GM21576 (cell line): ENCODE measurements at regions not wholly inside any gene's neighbourhood (a gene's known extent, or its start where the extent isn't known, plus 50 kb on each side); places are given as distances from the start of the nearest gene placed in this dataset.

Source experiments
- ATAC-seq: cut with Tn5 transposase; IDR thresholded peaks from one replicate; pipeline ENCODE4 v1.9.1; 2021; ENCODE audit warnings: mild to moderate bottlenecking, moderate library complexity; ENCODE audit not compliant: unreplicated experiment

- ATAC-seq = no peak
Observed at GRCh38 chr4:108301545-108302251, 133.0 kb upstream of the LEF1 start.

DNA sequence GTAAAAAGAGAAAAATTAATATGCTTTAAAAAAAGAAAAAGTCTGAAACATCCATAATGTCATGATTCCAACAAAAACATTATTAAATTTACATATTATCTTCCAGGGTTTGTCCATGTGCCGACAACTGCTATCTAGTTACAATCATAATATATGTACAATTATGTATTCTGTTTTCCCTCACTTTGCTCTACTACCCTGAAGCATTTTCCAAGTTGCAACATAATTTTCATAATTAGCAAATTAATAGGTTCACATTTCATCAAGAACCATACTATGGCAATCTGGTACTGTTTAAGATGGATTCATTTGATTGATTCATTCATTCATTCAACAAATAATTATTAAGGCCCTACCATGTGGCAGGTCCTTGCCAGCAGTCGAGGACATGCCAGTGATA, 128.9 kb upstream of the LEF1 start:
- no peak for ATAC-seq

- no peak for ATAC-seq
Observed at GRCh38 chr4:108292229-108292628, 123.5 kb upstream of the LEF1 start.

GRCh38 chr4:108291137-108291536, 122.4 kb upstream of the LEF1 start:
- no peak for ATAC-seq

DNA sequence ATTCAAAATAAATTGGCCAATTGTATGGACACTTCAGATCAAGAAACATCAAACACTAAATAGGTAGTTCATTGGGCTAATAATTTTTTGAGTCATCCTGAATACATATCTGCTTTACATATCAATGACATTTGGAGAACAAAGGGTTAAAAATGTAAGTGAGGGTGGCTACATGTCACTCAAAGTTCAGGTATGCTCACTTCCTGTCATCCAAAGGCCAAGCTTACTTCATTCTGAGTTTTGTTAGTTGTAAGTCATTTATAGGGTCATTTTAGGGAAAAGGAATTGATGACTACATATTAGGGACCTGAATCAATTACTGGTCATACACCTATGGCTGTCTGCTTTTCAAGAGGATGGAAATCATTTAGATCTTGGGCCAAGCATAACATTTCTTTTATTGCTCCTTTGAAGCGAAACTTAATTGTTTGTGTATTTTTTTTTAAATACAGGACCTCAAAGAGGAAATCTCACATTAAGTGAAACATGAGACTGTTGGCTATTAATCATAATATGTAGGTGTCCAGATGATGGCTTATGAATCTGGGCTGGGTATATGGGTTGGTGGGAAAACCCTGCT, 119.2 kb upstream of the LEF1 start:
- no peak for ATAC-seq

- ATAC-seq = no peak
Observed at GRCh38 chr4:108280072-108280471, 111.3 kb upstream of the LEF1 start.

- ATAC-seq = no peak
Observed at GRCh38 chr4:108276690-108277089, 108.0 kb upstream of the LEF1 start.

- ATAC-seq = no peak
Observed at GRCh38 chr4:108272986-108273385, 104.3 kb upstream of the LEF1 start.

- ATAC-seq = no peak
Observed at GRCh38 chr4:108272561-108272960, 103.8 kb upstream of the LEF1 start.

DNA sequence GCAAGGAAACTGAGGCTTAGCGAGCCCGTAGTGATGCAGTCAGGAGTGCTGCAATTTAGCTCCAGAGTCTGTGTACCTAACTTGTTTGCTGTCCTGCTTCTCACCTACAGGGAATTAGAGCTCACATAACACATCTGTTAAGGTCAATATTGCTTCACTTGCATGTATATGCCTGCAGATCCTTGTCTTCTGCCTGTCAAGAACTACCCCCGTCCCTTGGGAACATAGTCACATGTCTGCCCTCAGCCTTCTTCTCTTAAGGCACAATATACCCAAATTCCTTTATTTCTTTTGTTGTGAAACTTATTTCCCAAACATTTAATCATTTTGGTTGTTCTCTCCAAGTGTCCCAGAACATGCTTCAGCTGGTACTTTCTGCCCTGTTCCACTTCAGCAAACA, 103.3 kb upstream of the LEF1 start:
- no peak for ATAC-seq

- ATAC-seq = no peak
Observed at GRCh38 chr4:108270466-108271450, 102.0 kb upstream of the LEF1 start.

GRCh38 chr4:108264693-108265092, 96.0 kb upstream of the LEF1 start:
- no peak for ATAC-seq

- ATAC-seq = no peak
Observed at GRCh38 chr4:108263057-108263456, 94.3 kb upstream of the LEF1 start.

- ATAC-seq = no peak
Observed at GRCh38 chr4:108261026-108261425, 92.3 kb upstream of the LEF1 start.

DNA sequence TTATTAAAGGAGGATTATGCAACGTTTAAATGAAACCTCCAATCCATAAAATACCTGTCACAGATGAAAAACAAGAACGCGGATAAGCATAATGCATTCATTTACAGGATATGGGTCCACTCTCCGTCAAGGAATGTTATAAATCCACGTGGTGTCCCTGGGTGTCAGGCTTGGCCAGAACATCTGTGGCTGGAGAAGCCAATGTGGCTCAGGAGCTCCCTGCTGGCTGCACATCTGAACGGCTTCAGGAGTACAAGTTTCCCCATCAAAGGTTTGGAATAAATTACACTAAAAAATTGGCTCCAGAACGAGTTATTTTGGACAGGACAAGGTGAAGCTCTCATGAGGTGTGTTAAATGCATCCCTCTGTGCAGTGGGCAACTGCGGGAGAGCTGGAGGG, 87.8 kb upstream of the LEF1 start:
- no peak for ATAC-seq

- no peak for ATAC-seq
Observed at GRCh38 chr4:108255203-108255747, 86.5 kb upstream of the LEF1 start.

GRCh38 chr4:108249397-108249796, 80.7 kb upstream of the LEF1 start:
- ATAC-seq = no peak

DNA sequence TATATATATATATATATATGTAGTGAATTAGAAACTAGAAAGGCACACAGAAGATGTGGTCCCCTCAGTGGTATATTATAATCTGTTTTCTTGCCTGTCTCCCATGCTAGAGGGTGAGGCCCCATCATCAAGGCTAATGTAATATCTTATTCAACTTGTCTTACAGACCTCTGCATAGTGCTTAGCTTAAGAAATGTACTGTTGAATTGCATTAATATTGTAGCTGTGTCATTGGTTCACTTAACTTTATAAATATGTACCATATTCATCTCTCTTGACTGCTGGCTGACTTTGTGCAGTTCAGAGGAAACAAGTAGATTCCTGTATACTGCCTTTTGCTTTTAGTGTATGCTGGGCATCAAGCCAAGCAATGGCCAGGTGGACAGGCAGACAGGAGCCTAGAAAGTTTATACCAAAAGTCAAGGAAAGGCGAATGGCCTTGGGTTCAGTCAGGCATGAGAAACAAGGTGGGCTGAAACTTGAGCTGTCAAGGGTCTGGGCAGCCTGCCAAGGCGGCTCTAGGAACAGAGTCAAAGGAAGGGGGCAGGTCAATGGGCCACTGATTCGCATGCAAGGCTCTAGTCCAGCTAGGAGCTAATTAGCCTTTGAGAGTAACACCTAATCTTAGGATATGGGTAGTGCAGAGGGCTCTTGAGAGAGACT, 78.8 kb upstream of the LEF1 start:
- ATAC-seq = no peak

GRCh38 chr4:108244606-108245005, 75.9 kb upstream of the LEF1 start:
- ATAC-seq = no peak

DNA sequence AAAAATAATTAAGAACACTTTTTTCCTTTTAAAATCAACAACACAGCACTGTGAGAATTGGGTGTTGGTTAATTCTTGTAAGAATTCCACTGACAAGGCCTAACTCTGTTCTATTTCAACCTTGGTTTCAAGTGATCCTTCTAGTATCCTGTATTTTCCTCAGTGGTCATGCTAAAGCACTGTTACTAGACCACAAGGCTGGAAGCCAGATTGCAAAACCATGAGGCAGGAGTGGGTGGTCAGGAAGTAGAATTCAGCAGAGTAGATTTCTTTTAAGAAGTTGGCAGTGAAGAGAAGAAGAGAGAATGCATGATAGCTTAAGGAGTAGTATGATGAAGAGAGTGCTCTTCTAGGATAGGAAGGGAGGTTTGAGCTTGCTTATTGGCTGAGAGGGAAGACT, 71.6 kb upstream of the LEF1 start:
- no peak for ATAC-seq

DNA sequence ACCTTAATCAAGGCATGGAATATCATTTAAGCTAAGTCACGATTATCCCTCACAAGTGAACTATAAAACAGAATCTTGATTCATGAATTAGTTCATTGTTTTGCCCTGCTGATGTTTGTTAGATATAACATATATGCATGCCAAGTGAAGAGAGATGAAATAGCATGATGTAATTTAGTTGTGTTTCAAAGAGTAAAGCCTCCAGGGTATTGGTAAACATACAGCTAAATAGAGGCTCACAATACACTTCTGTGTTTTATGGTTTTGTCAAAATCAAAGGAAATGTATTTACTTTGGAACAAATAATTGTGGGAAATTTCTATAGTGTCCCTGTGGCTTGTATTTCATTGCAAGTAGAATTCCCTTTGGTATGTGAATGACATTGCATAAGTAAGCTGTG, 69.0 kb upstream of the LEF1 start:
- no peak for ATAC-seq
